Skin of body (tissue), 1 donor: ENCODE measurements at regions not wholly inside any gene's neighbourhood (a gene's known extent, or its start where the extent isn't known, plus 50 kb on each side); places are given as distances from the start of the nearest gene placed in this dataset.
A peak's percentile ranks its signal among the peaks of the same experiment; 100 is the strongest.
"Not testable (repeated sequence)": the region's sequence is repeated elsewhere in the genome, so short reads cannot be mapped to it uniquely, and the experiment has no call there.

Experiments
- DNase-seq: peaks from one replicate; lab custom pipeline; 2025; lab: John Stamatoyannopoulos, UW

GRCh38 chr18:79579807-79580497 is 99.7 kb upstream of the CTDP1 start:
- no peak for DNase-seq

GRCh38 chr18:79580498-79581171 is 99.0 kb upstream of the CTDP1 start:
- no peak for DNase-seq

- DNase-seq: no peak
Measured at GRCh38 chr18:79581406-79581805, 98.2 kb upstream of the CTDP1 start.

GRCh38 chr18:79581911-79582310 is 97.7 kb upstream of the CTDP1 start:
- DNase-seq: no peak

GRCh38 chr18:79582978-79583377 is 96.6 kb upstream of the CTDP1 start:
- DNase-seq: peak; percentile 16

GRCh38 chr18:79583426-79583825 is 96.2 kb upstream of the CTDP1 start:
- no peak for DNase-seq

GRCh38 chr18:79583984-79584401 is 95.6 kb upstream of the CTDP1 start:
- DNase-seq: no peak

GRCh38 chr18:79584491-79585394 is 94.9 kb upstream of the CTDP1 start:
- no peak for DNase-seq

GRCh38 chr18:79585395-79586370 is 93.9 kb upstream of the CTDP1 start:
- DNase-seq: no peak

GRCh38 chr18:79586436-79587225 is 93.0 kb upstream of the CTDP1 start:
- DNase-seq: no peak

GRCh38 chr18:79587226-79587741 is 92.3 kb upstream of the CTDP1 start:
- DNase-seq: no peak

GRCh38 chr18:79587779-79588635 is 91.6 kb upstream of the CTDP1 start:
- no peak for DNase-seq

- peak; percentile 79 for DNase-seq
Measured at GRCh38 chr18:79588636-79589481, 90.7 kb upstream of the CTDP1 start.

GRCh38 chr18:79589601-79590091 is 90.0 kb upstream of the CTDP1 start:
- no peak for DNase-seq

GRCh38 chr18:79590191-79591031 is 89.2 kb upstream of the CTDP1 start:
- DNase-seq: no peak

GRCh38 chr18:79591032-79591308 is 88.6 kb upstream of the CTDP1 start:
- no peak for DNase-seq

- DNase-seq: not testable (repeated sequence)
Measured at GRCh38 chr18:79592684-79593083, 86.9 kb upstream of the CTDP1 start.
